ENCODE measurements at regions not wholly inside any gene's neighbourhood (a gene's known extent, or its start where the extent isn't known, plus 50 kb on each side); places are given as distances from the start of the nearest gene placed in this dataset.

DNA sequence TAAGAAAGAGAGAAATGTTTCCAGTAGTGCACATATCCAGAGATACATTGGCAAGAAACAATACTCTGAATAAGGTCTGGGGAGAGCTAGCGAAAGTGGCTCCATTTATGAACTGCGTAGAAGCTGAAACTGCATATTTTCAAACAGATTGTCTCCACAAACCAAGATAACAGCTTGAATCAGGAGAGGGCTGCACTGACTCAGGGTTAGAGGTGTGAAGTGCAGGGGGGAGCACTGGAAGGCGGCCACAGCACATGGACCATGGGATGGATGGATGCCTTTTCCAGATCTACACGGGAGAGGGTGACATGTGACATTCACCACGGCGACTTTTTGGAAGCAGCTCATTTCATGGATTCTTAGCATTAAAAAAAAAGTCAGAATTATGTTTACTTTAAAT lies 729.4 kb downstream of the RNF144A start:
- TF ChIP-seq, protein P1, sequence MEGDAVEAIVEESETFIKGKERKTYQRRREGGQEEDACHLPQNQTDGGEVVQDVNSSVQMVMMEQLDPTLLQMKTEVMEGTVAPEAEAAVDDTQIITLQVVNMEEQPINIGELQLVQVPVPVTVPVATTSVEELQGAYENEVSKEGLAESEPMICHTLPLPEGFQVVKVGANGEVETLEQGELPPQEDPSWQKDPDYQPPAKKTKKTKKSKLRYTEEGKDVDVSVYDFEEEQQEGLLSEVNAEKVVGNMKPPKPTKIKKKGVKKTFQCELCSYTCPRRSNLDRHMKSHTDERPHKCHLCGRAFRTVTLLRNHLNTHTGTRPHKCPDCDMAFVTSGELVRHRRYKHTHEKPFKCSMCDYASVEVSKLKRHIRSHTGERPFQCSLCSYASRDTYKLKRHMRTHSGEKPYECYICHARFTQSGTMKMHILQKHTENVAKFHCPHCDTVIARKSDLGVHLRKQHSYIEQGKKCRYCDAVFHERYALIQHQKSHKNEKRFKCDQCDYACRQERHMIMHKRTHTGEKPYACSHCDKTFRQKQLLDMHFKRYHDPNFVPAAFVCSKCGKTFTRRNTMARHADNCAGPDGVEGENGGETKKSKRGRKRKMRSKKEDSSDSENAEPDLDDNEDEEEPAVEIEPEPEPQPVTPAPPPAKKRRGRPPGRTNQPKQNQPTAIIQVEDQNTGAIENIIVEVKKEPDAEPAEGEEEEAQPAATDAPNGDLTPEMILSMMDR (conservative IDR thresholded peaks at IDR 0.05; ENCODE audit: low read depth, low read length) = no peak
- Histone ChIP-seq H3K27ac (no peak overlapping the region), H3K9ac (no peak overlapping the region), H3K4me3 (IDR thresholded peaks at IDR 0.05; ENCODE audit: insufficient read depth, low read depth, low read length) (no peak overlapping the region), H3K36me3 (ENCODE audit: insufficient read depth) (no peaks in the 10 kb centered on the region), H3K4me1 (ENCODE audit: low read depth, poor library complexity, severe bottlenecking) (peaks cover 6% of the 10 kb centered on the region), H3K79me2 (ENCODE audit: insufficient read depth, low read depth) (no peaks in the 10 kb centered on the region), H3K27me3 (ENCODE audit: insufficient read depth, low read depth) (no peaks in the 10 kb centered on the region), H2AFZ (ENCODE audit: low read depth) (no peak overlapping the region), H4K20me1 (ENCODE audit: insufficient read depth) (no peaks in the 10 kb centered on the region), H3K4me2 (no peak overlapping the region)

DNA sequence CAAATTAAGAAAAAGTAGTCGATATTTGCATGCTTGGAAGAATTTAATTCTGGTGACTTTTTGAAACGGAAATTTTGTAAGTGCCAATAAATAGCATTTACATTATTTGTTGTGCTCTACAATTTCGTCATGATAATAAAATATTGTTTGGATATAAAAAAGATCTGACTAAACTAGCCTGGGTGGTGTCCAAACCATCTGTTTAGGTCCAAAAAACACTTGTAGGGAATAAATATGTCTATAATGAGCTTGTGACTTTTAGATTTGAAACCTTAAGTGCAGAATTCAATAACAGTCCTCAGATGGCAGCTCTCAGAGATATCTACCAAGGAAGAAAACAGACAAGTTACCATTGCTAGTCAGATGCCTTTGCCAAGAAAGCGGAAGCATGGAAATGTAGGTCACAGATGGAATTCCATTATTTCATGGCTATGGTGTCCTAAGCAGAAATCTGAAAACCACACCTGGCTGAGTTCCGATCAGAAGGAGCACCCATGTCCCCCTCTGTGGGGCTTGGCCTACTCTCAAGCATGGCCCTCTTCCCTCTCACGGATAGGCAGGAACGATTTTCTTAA lies 731.1 kb downstream of the RNF144A start:
- Histone ChIP-seq H3K4me2 (no peak overlapping the region), H3K9ac (no peak overlapping the region), H3K79me2 (ENCODE audit: insufficient read depth, low read depth) (no peaks in the 10 kb centered on the region), H3K27ac (no peak overlapping the region), H3K27me3 (ENCODE audit: insufficient read depth, low read depth) (no peaks in the 10 kb centered on the region), H3K36me3 (ENCODE audit: insufficient read depth) (no peaks in the 10 kb centered on the region), H2AFZ (ENCODE audit: low read depth) (no peak overlapping the region), H3K4me3 (IDR thresholded peaks at IDR 0.05; ENCODE audit: insufficient read depth, low read depth, low read length) (no peak overlapping the region), H3K4me1 (ENCODE audit: low read depth, poor library complexity, severe bottlenecking) (no peaks in the 10 kb centered on the region), H4K20me1 (ENCODE audit: insufficient read depth) (no peaks in the 10 kb centered on the region)
- TF ChIP-seq, protein P1 (conservative IDR thresholded peaks at IDR 0.05; ENCODE audit: low read depth, low read length) = no peak

DNA sequence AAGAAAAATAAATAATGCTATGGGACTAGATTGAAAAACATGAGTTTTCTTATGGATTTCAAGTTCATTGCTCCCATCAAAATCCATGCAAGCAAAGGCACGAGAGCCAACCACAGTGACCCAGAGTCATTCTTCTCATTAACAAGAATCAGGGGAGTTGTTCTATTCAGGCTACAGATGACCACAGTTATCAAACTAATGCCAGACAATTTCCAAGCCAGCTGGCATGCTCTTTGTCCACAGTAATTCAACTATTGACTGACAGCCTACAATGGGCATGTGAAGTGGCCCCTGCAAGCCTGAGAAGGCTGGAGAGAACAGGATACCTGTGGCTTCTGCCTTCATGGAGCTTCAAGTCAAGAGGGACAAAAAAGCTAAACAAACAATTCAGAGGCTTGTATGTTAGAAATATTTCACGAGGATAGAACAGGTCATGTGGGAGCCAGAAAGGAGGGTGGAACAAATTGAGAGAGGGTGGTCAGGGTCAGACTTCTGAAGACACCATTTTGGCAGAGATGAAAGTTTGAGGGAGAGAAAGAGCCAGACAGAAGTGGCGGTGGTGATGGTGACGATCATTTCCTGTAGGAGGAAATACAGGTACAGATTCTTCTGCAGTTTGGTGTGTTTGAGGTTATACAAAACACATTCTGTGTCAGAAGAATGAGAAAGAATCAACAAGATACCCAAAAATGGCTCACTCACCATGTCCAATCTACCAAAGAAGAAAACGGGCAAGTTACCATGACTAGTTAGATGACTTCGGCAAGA lies 732.4 kb downstream of the RNF144A start:
- Histone ChIP-seq H2AFZ (ENCODE audit: low read depth) (no peak overlapping the region), H3K27me3 (ENCODE audit: insufficient read depth, low read depth) (no peaks in the 10 kb centered on the region), H3K9ac (no peak overlapping the region), H3K36me3 (ENCODE audit: insufficient read depth) (no peaks in the 10 kb centered on the region), H3K27ac (no peak overlapping the region), H3K4me2 (no peak overlapping the region), H3K79me2 (ENCODE audit: insufficient read depth, low read depth) (no peaks in the 10 kb centered on the region), H4K20me1 (ENCODE audit: insufficient read depth) (no peaks in the 10 kb centered on the region), H3K4me3 (IDR thresholded peaks at IDR 0.05; ENCODE audit: insufficient read depth, low read depth, low read length) (no peak overlapping the region), H3K4me1 (ENCODE audit: low read depth, poor library complexity, severe bottlenecking) (no peaks in the 10 kb centered on the region)
- TF ChIP-seq, protein P1 (conservative IDR thresholded peaks at IDR 0.05; ENCODE audit: low read depth, low read length) = no peak

DNA sequence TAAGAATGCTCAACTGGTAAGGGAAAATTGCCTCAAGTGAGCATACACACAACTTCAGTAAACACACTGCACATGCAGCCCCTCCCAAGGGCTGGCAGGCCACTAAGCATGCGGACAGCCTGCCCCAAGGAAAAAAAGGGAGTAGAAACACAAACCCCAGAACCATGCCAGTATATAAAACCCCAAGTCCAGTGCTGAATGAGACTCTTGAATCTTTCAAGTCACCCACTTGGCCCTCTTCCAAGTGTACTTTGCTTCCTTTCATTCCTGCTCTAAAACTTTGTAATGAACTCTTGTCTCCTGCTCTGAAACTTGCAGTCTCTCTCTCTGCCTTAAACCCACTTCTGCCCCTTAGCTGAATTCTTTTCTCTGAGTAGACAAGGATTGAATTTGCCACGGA lies 736.4 kb downstream of the RNF144A start:
- H3K79me2 ChIP-seq (ENCODE audit: insufficient read depth, low read depth) = no peaks in the 10 kb centered on the region
- no peak overlapping the region for H2AFZ ChIP-seq (ENCODE audit: low read depth)
- no peak overlapping the region for H3K9ac ChIP-seq
- H3K36me3 ChIP-seq (ENCODE audit: insufficient read depth) = no peaks in the 10 kb centered on the region
- no peaks in the 10 kb centered on the region for H3K27me3 ChIP-seq (ENCODE audit: insufficient read depth, low read depth)
- no peak overlapping the region for H3K4me3 ChIP-seq (IDR thresholded peaks at IDR 0.05; ENCODE audit: insufficient read depth, low read depth, low read length)
- H3K27ac ChIP-seq = no peak overlapping the region
- no peaks in the 10 kb centered on the region for H3K4me1 ChIP-seq (ENCODE audit: low read depth, poor library complexity, severe bottlenecking)
- no peak overlapping the region for H3K4me2 ChIP-seq
- no peaks in the 10 kb centered on the region for H4K20me1 ChIP-seq (ENCODE audit: insufficient read depth)
- TF ChIP-seq, protein P1 (conservative IDR thresholded peaks at IDR 0.05; ENCODE audit: low read depth, low read length) = no peak

All from KMS-11 (cell line).